Cardiac septum (tissue), 1 donor: ENCODE measurements at regions not wholly inside any gene's neighbourhood (a gene's known extent, or its start where the extent isn't known, plus 50 kb on each side); places are given as distances from the start of the nearest gene placed in this dataset.
"Not testable (repeated sequence)": the region's sequence is repeated elsewhere in the genome, so short reads cannot be mapped to it uniquely, and the experiment has no call there.

Experiments used
- DNase-seq: peaks from one replicate; pipeline ENCODE4 v3.0.0-alpha.2; 2020; ENCODE audit warnings: low spot score
- intact Hi-C: fragments of 100-400 bp; cut with DNase I; formaldehyde crosslinking; loops from one replicate; pipeline ENCODE4 v1.14.0; 2022
- donor health status: DM: no; HTN: no; CAD: no.

- DNase-seq: no peak
- intact Hi-C loops: no loop called here
Measured at GRCh38 chr5:90338712-90339372, 70.7 kb downstream of the CETN3 start.

- no peak for DNase-seq
- intact Hi-C loops: no loop called here
Measured at GRCh38 chr5:90337449-90338052, 72.0 kb downstream of the CETN3 start.

DNA sequence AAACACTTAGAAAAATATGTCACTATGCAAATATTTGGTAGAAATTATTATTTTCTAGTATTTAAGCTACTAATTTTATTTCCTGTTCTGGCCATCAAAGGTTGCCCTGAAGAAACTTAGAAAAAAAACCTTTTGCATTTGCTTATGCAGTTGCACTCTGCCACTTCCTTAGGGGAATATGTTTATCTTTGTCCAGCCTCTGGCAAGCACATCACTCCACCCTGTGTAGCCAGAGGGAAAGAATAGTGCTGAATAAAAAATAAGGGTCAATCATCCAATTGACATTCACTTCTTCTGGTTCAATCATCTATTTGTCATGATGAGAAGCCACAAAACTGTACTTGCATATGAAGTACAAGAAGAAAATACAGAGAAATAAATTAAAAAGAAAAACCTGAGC, 72.8 kb downstream of the CETN3 start:
- no peak for DNase-seq
- intact Hi-C loops: no loop called here

DNA sequence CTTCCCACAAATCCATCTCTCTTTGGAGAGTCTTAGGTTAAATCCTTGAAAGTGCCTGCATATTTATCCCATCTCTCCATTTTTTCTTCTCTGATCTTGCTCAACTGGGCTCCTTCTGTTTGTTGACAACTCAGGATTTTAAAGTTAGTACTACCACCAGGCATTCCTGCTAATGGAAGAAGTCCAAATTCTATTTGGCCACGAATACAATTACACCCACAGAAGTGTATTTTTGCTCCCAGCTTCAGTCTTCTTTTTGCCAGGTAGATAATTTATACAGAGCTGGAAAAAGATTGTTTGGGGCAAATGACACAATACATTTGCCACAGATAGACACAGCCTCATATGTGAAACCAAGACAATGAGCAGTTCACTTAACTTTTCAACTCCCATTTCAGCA, 74.8 kb downstream of the CETN3 start:
- intact Hi-C loops: no loop called here
- DNase-seq: no peak

- no peak for DNase-seq
- intact Hi-C loops: no loop called here
Measured at GRCh38 chr5:90329911-90330310, 79.6 kb downstream of the CETN3 start.

DNA sequence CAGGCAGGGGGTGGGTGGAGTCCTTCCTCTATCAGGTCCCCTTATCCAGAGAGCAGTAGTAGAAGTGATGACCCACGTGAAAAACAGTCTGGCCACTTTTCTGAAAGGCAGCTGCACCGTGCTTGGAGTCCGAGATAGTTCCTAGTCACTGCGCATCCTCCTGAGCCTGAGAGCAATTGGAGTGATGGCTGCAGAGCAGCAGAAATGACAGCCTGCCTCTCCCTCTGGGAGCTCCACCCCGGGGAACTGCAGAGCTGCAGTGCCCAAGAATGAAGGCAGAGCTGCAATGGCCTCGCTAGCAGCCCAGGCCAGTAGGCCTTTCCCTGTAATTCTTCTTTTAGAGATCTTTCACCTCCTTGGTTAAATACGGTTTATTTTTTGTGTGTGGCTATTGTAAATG, 82.6 kb downstream of the CETN3 start:
- DNase-seq: no peak
- intact Hi-C loops: no loop called here

DNA sequence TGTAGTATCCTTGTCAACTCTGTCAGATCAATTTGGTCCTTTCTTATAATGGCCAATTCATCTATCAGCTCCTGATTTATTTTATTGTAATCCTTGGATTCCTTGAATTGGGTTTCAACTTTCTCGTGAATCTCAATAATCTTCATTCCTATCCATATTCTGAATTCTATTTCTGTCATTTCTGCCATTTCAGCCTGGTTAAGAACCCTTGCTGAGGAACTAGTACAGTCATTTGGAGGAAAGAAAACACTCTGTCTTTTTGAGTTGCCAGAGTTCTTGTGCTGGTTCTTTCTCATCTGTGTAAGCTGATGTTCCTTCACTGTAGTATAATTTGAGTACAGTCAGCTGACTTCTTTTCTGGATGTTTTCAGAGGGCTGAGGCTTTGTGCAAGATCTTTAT, 84.5 kb downstream of the CETN3 start:
- no peak for DNase-seq
- intact Hi-C loops: no loop called here

GRCh38 chr5:90320348-90320747, 89.2 kb downstream of the CETN3 start:
- intact Hi-C loops, DNase-seq: not testable (repeated sequence)

DNA sequence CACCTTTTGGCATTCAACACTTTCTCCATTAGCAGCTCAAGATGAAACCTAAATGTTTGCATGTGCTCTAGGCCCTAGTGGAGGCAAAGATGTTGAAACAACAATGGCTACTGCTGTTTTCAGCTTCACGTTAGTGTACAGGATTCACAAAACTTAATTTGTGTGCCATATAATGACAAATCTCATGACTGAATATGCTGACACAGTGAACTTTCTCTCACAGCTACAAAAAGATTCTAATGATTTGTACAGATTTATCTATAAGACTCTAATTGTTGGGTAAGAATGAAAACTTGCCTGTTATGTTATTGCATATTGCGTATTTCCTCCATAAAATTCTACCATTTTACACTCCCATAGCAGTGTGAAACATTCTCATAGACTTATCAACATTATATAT, 97.5 kb downstream of the CETN3 start:
- DNase-seq: no peak
- intact Hi-C loops: no loop called here

DNA sequence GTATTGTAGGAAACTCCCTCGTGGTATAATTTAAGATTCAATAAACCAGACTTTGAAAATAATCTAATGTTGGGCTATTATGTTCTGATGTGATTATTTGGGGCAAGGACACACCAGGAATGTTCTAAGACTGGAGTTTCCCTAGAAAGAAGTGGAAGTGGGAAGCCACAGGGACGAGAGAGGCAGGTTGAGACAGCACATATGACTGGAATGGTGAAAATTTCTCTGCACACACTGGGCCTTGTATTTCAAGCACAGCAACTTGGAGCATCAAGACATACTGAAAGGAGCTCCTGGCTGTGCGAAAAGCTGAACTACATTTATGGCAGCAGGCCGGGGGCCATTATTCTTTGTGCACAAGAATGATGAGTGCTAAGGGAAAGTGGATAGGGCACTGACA, 98.2 kb downstream of the CETN3 start:
- intact Hi-C loops: no loop called here
- no peak for DNase-seq

- no peak for DNase-seq
- intact Hi-C loops: no loop called here
Measured at GRCh38 chr5:90308787-90309585, 100.6 kb downstream of the CETN3 start.

DNA sequence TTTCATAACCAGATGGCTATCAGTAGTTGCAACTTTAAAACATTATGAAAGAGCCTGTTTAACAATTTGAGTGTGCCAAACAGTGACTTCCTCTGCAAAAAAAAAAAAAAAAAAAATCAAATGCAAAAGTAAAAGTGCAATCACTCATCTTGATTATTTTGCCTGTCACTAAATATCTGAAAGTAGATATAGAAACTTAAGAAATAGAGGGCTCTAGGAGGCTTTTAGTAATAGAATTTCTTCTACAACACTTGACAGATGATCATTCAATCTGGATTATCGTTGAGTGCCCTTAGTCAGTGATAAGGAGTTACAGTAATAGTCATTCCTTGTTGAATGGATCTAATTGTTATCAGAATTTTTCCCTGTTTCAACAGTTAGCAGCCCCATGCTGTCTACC, 101.8 kb downstream of the CETN3 start:
- DNase-seq: no peak
- intact Hi-C loops: no loop called here

- intact Hi-C loops: no loop called here
- no peak for DNase-seq
Measured at GRCh38 chr5:90307322-90307721, 102.2 kb downstream of the CETN3 start.

DNA sequence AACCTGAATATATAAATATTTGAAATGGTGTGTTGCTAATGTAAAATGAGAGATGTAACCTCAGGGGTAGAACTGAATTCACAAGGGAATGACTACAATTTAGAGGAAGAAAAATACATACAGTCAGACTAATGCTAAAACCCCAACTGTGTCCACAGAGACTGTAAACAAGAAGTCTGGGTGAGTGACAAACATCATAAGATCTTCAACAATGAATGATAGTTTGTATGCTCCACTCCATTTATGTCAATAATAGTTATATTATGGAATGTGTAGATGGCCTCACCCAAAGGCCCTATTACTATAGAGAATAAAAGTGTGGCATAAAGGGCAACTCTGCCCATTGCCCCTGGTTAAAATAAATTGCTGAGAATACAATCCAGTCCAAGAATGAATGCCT, 102.9 kb downstream of the CETN3 start:
- intact Hi-C loops: no loop called here
- DNase-seq: no peak

- DNase-seq: no peak
- intact Hi-C loops: no loop called here
Measured at GRCh38 chr5:90305041-90305720, 104.4 kb downstream of the CETN3 start.

GRCh38 chr5:90301248-90301647, 108.3 kb downstream of the CETN3 start:
- intact Hi-C loops: no loop called here

DNA sequence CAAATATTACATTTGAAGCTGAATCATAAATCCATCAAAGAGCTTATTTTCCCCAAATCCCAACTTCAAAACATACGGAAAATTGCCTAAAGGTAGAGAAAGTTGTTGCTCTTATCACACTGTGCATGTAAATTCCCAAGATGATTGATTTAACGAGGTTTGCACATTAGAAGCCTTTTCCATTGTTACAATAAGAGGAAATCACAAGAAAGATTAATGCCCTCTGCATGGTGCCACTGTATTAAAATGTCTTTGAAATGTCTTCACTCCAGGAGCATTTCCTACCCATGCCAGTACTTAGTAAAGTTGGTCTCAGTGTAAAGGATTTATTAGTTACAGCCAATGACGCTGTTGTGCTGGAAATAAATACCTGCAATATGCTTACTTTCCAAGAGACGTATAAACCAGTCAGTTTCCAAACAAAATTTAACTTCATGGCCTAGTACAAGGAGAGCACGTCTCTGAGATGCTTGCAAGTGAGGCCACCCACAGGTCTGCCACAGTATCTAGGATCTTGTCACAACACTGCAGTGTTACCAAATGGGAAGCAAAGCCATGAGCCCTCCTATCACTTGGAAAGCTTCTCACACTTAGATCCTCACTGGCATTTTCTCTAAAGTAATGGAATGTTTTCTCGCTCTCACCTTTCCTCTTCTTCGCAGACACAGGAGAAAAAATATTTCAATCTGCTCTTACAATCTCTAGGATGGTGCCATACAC, 112.4 kb downstream of the CETN3 start:
- no peak for DNase-seq
- intact Hi-C loops: no loop called here

More at GRCh38 chr5:90301248-90301647, 108.3 kb downstream of the CETN3 start:
- no peak for DNase-seq

GRCh38 chr5:90294604-90295003, 115.0 kb downstream of the CETN3 start:
- intact Hi-C loops: no loop called here
- DNase-seq: no peak

- DNase-seq: no peak
- intact Hi-C loops: no loop called here
Measured at GRCh38 chr5:90293931-90294330, 115.6 kb downstream of the CETN3 start.

DNA sequence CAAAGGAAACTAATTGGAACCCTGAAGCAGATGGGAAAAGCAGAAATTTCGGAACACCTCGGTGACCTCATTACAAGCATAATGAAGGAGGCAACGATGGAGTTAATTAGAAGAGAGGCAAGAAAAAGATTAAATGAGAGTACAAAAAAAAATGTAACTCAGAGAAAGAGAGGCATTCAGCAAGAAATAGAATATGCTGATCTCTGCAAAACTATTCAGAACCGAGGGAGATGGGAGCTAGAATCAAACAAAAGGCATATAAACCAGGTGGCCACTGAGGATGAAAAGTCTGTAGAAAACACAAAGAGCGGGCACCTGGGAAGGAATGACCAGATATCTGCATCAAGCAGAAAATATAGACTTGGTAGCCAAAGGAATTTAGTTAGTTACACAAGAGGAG, 118.9 kb downstream of the CETN3 start:
- DNase-seq: no peak
- intact Hi-C loops: no loop called here
